ENCODE measurements at regions not wholly inside any gene's neighbourhood (a gene's known extent, or its start where the extent isn't known, plus 50 kb on each side); places are given as distances from the start of the nearest gene placed in this dataset.
"Not testable (repeated sequence)": the region's sequence is repeated elsewhere in the genome, so short reads cannot be mapped to it uniquely, and the experiment has no call there.

GRCh38 chr5:6106756-6107155 is 271.6 kb downstream of the MED10 start:
- no peak for DNase-seq

- no peak for DNase-seq
Observed at GRCh38 chr5:6105320-6105719, 273.0 kb downstream of the MED10 start.

DNA sequence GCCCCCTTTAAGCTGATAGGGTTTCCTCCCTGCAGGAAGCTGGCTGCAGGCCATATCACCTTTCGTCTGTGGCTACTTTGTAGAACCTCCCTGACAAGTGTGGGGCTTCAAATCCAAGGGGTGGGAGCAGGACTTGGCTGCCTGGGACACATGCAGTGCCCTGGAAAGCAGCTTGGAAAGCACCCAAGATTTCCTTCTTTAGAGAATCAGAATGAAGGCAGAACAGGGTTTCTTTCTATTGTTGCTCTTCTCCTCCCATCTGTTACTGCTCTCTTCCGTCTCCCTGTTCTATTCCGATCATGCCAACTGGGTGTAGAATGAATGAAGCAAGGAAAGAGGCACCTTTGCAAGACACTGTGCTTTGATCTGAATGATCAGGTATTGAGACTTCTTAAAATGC is 282.2 kb downstream of the MED10 start:
- DNase-seq, result no peak

DNA sequence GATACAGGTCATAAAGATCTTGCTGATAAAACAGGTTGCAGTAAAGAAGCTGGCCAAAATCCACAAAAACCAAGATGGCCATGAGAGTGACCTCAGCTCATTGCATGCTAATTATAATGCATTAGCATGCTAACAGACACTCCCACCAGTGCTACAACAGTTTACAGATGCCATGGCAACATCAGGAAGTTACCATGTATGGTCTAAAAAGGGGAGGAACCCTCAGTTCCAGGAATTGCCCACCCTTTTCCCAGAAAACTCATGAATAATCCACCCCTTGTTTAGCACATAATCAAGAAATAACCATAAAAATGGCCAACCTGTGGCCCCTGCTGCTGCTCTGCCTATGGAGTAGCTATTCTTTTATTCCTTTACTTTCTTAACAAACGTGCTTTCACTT is 284.2 kb downstream of the MED10 start:
- not testable (repeated sequence) for DNase-seq

GRCh38 chr5:6090838-6091237 is 287.5 kb downstream of the MED10 start:
- no peak for DNase-seq

- no peak for DNase-seq
Observed at GRCh38 chr5:6090079-6090654, 288.2 kb downstream of the MED10 start.

DNA sequence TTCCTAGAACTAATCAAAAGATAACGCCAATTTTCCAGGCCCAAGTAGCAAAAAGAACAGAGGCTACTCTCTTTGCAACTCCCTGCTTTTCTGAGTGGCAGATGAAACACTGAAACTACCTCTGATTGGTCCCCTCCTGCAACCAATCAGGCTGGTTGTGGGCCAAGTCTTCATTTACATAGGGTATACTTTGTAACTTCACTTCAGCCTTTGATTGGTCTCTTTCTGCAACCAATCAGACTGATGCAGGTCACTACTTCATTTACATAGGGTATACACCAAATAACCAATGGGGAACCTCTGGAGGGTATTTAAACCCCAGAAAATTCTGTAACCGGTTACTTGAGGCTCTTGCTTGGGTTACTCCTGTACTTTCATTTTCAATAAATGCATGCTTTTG is 289.6 kb downstream of the MED10 start:
- DNase-seq, result no peak

DNA sequence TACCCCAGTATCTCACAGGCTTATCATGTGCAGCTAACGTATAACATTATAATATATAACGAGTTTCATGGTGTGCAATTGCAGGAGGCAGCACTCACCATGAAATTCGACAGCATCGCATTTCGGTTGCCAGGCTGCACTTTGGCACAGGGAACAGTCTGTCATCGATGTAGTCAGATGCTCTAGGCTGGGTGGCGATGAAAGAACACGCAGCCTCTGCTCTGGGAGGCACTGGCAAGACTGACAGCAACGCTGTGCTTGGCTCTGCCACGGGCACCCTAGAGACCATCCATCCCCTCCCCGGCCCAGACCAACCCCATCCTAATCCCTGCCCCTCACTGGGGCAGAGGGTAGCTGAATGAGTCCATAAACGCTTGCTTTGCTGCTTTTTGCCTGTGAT is 290.8 kb downstream of the MED10 start:
- no peak for DNase-seq

GRCh38 chr5:6086871-6087270 is 291.5 kb downstream of the MED10 start:
- no peak for DNase-seq

- DNase-seq, result no peak
Observed at GRCh38 chr5:6085341-6085860, 292.9 kb downstream of the MED10 start.

- no peak for DNase-seq
Observed at GRCh38 chr5:6084836-6085235, 293.5 kb downstream of the MED10 start.

DNA sequence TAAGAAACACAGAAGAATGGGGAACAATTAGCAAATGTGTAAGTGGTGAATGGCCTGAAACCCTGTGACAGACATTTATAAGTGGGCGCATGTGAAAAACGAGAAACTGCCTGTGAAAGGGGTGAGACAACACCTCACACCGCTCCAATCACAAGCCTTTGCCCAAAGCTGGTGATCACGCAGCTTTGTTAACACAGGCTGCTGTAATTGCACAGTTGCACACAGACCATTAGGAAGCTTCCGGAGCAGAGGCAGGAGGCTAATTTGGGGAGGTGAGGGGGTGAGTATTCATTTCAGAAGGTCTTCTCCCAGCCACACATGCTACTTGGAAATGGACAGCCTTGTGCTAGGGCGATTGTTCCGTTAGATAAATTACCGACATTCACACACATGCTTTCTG is 294.0 kb downstream of the MED10 start:
- DNase-seq, result no peak

DNA sequence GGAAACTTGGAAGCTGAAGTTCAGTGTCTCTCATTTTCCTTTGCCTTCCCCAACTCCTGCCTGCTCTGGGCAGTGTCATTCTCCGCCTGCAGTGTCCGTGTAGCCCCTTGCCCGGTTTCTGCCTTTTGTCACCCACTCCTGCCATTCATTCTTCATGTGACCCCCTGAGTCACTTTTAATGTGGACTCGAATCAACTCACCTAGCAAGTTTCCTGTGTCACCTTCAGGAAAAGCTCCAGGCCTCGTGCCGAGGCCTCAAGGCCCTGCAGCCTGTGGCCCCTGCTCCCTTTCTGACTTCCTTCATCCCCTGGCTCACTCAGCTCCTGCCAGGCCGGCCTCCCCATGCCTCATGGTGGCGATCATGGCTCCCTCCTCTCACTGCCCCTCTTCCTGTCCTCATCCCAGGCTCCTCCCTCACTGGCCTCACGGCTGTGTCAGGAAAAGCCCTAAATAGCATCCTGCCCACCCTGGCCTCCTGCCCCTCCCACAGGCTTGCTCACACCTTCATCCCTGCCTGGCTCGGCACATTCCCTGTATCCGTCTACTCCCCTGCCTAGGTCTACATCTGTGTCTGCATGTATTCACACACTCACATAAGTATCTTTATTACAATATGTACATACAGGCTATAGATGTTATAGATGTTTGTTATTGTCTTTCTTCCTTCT is 294.9 kb downstream of the MED10 start:
- no peak for DNase-seq

GRCh38 chr5:6082685-6083084 is 295.7 kb downstream of the MED10 start:
- DNase-seq, result no peak

- DNase-seq, result no peak
Observed at GRCh38 chr5:6081727-6082210, 296.6 kb downstream of the MED10 start.

GRCh38 chr5:6080930-6081726 is 297.2 kb downstream of the MED10 start:
- DNase-seq, result no peak

DNA sequence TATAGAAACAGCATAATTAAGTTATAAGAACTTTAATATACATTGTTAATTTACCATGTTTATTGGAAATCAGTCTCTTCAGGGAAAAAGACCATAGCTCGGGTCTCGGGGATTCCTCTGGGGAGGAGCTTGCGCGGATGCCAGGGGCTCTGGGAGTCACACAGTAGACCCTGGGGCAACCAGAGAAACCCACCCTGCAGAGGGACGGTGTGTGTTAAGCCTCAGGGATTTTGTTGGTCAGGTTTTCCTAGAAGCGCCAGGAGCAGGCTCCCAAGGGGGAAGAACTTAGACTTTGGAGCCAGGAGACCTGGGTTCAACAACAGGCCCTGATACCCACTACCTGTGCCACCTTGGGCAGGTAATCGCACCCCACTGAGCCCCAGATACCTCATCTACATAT is 297.9 kb downstream of the MED10 start:
- DNase-seq, result no peak

DNA sequence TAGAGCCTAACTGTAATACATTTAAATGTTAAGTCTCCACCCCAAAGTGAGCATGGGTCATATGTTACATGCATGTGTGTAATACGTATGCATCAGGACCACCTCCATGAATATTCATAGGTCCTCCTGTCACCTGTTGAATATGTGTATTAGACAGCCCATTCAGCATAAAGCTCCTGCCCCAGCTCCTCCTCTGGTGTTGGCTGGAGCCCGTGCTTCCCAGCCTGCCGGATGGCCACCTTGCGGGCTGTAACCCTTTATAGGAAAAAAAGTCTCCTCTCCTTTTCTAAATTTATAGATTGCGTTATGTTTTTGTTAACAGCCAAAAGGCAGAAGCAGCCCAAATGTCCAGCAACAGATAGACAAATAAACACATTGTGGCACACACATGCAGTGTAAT is 299.5 kb downstream of the MED10 start:
- no peak for DNase-seq

DNA sequence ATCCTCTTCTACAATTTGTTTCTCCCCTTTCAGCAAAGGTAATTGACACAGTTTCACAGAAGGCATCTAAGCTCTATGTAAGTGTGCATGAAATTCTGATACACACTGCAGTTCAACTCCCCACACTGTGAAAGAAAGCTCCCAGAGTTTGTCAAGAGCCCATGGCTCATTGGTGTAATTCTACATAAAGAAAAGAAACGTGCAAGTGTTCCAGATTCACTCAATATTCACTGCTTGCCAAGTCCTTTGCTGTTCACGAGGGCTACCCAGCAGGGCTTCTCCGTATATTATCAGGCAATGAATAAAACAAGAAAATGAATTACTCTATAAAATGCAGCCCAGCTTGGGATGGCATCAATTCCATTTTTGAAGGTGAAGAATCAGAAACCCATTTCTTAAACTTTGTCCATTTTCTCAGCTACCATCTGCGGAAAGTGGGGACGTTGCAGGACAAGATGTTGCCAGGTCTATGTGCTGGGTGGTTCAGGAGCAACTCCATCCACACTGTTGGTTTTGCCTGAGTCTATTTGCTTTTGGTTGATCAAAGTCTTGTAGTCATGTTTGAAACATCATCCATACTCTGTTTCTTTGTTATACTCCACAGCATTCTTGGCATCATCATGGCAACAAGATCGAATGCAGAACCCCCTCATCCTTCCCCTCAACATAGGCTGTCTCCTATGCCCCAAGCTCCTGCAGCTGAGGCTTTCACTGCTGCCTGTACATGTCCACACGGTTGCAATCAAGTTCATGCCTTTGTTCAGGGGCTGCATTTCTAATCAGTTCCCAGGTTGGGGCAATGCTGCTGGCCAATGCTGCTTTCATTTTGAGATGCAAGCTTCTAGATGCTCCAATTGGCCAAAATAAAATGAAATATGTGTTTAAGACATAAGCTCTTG is 301.8 kb downstream of the MED10 start:
- DNase-seq, result no peak

GRCh38 chr5:6072488-6072887 is 305.9 kb downstream of the MED10 start:
- not testable (repeated sequence) for DNase-seq

- DNase-seq, result no peak
Observed at GRCh38 chr5:6069496-6070185, 308.7 kb downstream of the MED10 start.

- DNase-seq, result no peak
Observed at GRCh38 chr5:6066016-6066415, 312.3 kb downstream of the MED10 start.
